NCI-H1048 (cell line): ENCODE measurements at regions not wholly inside any gene's neighbourhood (a gene's known extent, or its start where the extent isn't known, plus 50 kb on each side); places are given as distances from the start of the nearest gene placed in this dataset.

ENCODE experiments used
- DNase-seq: peaks from one replicate; lab custom pipeline; 2025; lab: John Stamatoyannopoulos, UW

DNA sequence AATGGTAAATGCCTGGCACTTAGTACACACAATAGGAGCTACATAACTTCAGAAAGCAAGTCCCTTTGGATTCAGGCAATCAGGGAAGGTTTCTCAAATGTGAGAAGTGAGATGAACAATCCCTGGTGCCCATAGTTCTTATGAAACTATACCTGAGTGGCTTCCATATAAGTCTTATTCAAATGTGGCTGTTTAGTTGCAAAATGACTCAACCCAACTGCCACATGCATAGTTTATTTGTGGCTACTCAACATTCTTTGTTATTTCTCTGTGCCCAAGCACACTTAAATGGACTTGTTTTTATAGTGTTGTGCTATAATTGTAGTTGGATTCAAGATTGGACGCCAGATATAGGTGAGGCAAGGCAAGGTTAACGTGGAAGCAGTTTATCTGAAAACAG, 93.7 kb upstream of the ATXN1 start:
- DNase-seq = no peak

- no peak for DNase-seq
Measured at GRCh38 chr6:16852671-16853070, 91.4 kb upstream of the ATXN1 start.

- DNase-seq = no peak
Measured at GRCh38 chr6:16851758-16852157, 90.5 kb upstream of the ATXN1 start.

DNA sequence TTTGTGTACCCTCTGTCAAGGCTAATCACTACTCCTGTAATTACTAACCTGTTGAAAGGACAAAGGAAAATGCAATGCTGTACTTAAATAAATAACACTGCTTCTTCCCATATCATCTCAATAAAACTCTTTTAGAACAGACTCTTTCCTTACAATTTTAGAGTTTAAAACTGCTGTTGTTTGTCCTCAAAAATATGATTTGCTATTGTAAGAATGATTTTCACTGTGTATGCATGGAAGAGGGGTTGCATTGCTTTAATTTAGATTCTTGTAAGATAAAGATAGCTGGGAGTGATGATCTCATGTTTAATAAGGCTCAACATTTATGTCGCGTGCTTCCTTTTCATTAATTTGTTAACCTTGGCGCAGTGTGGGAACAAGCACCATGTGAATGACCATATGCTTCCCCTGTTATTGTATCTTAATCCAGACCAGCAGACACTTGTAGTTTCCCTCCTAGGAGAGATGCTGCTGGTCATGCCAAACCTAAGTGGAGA, 89.8 kb upstream of the ATXN1 start:
- no peak for DNase-seq

DNA sequence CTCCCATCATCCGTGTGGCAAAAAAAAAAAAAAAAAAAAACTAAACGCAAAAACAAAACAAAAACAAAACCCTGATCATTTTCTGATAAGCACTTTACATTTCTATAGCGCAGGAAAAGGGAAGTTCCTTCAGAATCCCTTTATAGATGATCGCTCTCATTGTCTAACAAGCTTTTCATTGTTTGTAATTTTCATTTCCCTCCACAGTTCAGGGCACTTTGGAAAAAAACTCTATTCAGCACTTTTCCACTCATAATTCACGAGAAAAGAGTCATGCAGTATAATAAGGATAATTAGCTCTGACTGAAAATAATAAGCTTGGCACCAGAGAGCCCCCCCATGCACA, 89.4 kb upstream of the ATXN1 start:
- DNase-seq = no peak

DNA sequence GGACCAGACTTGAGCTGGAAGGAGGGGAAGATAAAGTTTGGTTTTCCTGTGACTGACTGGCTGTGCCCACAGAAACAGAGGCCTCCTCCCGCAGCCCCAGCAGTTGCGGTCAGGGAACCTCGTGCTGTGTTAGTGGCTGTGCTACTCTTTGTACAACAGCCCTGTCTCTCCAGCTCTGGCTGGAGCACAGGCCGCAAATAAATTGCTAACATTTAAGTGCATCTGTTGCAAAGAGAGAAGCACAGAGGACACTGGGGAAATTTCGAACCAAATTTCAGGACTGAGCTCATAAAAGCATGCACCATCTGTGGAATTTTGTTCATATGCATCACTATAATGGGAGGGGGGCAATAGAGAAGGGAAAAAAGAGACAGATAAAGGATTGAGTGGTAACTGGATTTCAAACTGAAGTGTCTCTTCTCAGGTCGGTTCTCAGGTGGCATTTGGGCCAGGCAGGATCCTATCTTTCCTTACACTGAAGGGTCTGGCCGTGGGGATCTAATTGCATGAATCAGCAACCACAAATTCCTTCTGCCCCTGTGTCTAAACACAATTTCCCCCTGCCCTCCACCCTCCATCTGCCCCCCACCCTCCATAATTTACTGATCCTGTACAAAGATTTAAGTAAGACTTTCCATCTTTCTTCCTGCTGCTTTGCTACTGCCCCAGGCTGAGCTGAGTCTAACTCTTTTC, 88.9 kb upstream of the ATXN1 start:
- DNase-seq = no peak

GRCh38 chr6:16849280-16849987, 88.2 kb upstream of the ATXN1 start:
- DNase-seq = no peak

GRCh38 chr6:16846399-16846778, 85.1 kb upstream of the ATXN1 start:
- no peak for DNase-seq

DNA sequence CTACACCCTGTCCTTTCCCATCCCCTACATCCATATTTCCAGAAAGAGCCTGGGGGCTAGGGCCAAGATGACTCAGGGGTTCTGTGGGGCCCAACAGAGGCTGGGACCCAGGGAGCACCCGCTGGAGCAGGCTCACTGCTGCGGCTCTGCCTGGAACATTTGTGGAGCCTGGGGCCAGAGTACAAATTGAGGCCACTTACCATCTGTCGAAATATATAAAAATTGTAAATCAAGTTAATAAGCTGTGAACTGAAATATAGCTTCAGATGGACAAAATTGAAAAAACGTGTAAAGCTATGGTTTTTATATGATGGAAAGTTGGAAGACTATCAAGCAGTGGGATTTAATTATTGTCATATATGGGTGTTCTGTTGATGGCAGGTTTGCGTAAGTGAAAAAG, 82.9 kb upstream of the ATXN1 start:
- DNase-seq = no peak

- no peak for DNase-seq
Measured at GRCh38 chr6:16842676-16843075, 81.4 kb upstream of the ATXN1 start.

DNA sequence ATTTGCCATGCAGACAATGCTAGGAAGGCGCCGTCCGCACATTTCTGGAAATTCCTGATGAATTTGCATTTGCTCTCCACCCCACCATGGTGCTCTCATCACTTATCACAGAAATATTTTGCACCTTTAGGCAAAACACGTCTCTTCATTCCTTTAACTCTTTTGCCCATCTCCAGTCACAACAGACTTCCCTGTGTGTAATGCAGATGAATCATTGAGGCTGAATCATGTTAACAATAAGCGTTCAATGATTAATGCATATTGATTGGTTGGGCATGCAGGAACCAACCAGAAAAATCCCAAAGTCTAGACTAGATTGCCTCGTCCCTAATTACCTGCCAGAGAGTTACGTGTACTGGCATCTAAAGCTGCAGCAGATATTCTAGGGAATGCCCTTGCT, 80.0 kb upstream of the ATXN1 start:
- no peak for DNase-seq

GRCh38 chr6:16840725-16841124, 79.5 kb upstream of the ATXN1 start:
- no peak for DNase-seq

GRCh38 chr6:16840291-16840690, 79.0 kb upstream of the ATXN1 start:
- DNase-seq = no peak

GRCh38 chr6:16839631-16840179, 78.4 kb upstream of the ATXN1 start:
- DNase-seq = no peak

DNA sequence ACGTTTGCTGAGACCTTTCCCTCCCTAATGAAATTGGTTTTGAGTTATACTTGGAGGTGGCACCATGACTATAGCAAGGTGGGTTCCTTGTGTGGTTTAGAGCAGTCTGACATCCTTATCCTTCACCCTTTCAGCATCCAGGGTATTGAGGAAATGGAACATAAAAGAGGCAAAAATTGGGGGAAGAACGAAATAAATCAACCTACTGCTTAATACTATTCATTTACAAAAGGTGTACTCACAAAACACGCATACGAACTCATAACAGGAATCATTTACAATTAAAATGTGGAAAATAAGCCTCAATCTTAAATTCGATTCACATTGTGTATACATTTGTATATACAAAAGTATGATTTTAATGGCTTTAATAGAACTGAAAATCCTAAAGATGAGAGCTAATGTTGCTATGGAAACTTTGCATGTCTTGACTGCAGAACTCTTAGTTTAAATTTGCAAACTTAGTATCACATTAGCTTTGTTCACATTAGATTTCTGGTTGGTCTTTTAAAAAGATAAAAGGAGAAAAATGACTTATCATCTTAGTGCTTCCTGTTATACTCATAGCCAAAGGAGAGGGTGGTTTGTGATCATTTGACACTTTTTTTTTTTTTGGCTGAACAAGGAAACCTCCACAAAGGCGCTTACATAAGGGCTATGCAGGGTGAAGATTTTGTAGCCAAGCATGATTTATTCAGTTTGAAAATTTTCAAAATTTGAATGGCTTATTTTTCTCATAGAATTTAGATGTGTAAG, 76.1 kb upstream of the ATXN1 start:
- DNase-seq = no peak

DNA sequence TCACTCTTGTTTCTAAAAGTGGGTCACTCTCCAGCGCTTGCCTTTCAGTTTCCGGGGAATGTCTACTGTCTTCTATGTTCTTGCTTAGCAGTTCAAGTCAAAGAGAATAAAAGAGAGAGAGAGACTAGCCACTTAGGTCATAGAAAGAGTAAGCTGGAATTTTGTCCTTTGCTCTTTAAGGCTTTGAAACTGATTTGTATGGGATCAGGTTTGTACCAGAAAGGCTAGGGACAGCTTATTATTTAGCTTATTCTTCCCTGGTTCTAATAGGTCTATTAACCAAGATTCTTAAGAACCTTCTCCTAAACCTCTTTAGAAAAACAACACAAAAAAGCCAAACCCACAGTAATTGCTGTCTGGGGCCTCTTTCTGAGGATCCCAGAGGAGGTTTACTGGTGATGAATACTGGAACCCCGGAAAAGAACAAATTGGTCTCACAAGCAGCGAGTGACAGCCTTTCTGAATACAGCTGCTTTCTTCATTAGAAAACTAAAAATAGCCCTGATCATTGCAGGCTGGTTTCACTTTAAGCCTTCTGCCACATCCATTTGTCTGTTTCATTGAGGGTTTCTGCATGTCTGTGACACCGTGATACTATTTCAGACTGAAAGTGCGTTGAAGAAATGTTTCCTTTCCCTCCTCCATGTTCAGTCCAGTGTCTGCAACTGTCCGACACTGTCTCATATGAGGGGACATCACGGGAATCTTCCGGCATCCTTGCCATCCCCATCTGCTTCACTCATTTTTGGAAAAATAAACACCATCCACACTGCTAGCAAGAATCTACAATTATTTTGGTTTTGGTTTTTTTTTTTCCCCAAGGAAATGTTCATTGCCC, 75.1 kb upstream of the ATXN1 start:
- DNase-seq = no peak

GRCh38 chr6:16834242-16834641, 73.0 kb upstream of the ATXN1 start:
- no peak for DNase-seq

DNA sequence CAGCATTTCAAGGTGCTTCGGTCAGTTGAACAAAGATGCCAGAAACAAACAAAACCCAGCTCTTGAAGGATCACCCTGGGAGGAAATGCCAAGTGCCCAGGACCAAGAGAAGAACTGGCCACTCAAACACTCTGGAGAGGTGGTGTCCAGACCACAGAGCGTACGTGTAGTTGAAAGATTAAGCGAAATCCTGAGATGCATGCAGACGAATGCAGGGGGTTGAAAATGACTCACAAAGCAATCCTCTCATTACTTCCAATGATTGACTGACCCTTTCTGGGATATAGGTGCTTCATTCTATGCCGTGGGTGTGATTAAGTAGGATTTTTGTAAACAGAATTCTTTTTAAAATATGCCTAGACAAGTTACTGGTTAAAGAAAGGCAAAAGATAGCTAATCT, 71.5 kb upstream of the ATXN1 start:
- DNase-seq = no peak

GRCh38 chr6:16832043-16832567, 70.8 kb upstream of the ATXN1 start:
- DNase-seq = no peak

- DNase-seq = no peak
Measured at GRCh38 chr6:16831136-16831535, 69.9 kb upstream of the ATXN1 start.

GRCh38 chr6:16828058-16828457, 66.8 kb upstream of the ATXN1 start:
- DNase-seq = no peak

GRCh38 chr6:16827627-16828026, 66.4 kb upstream of the ATXN1 start:
- DNase-seq = no peak
